ENCODE measurements at regions not wholly inside any gene's neighbourhood (a gene's known extent, or its start where the extent isn't known, plus 50 kb on each side); places are given as distances from the start of the nearest gene placed in this dataset.

GRCh38 chr4:123455360-123455759 lies 58.8 kb downstream of the SPRY1 start:
- Mint-ChIP-seq H3K4me1 (peaks cover 0 to under 1% of the 10 kb centered on the region in 2 donors), H3K36me3 (no peaks in the 10 kb centered on the region), H3K27me3 (ENCODE audit: low read depth in 2 of 2) (peaks cover 0 to 2% of the 10 kb centered on the region in 2 donors), H3K27ac (no peak overlapping the region), H3K9me3 (no peaks in the 10 kb centered on the region), H3K4me3 (no peak overlapping the region)
- DNase-seq: no peak
- no peak for ATAC-seq
- WGBS (ENCODE audit: insufficient coverage): 45% methylated on average over 2 of the region's 2 CpGs
- Histone ChIP-seq H3K27ac (ENCODE audit: low read length) (no peak overlapping the region), H3K27me3 (ENCODE audit: control insufficient read depth, insufficient read depth, low read length) (no peaks in the 10 kb centered on the region), H3K4me3 (ENCODE audit: low read length) (no peak overlapping the region), H3K36me3 (ENCODE audit: control insufficient read depth, insufficient read depth, low read length) (no peaks in the 10 kb centered on the region), H3K4me1 (ENCODE audit: control insufficient read depth, insufficient read depth, low read length) (peaks cover 2% of the 10 kb centered on the region), H3K9me3 (ENCODE audit: control insufficient read depth, insufficient read depth, low read length) (no peaks in the 10 kb centered on the region)
- no peak for TF ChIP-seq CTCF (IDR thresholded peaks at IDR 0.05)
- intact Hi-C loops (cut with micrococcal nuclease): no loop called here

GRCh38 chr4:123462007-123462406 lies 65.4 kb downstream of the SPRY1 start:
- no peaks in the 10 kb centered on the region for H3K9me3 Mint-ChIP-seq
- H3K36me3 ChIP-seq (ENCODE audit: control insufficient read depth, insufficient read depth, low read length): no peaks in the 10 kb centered on the region
- H3K27me3 ChIP-seq (ENCODE audit: control insufficient read depth, insufficient read depth, low read length): no peaks in the 10 kb centered on the region
- H3K4me3 Mint-ChIP-seq: no peak overlapping the region
- DNase-seq (no peak), ATAC-seq (no peak)
- no peaks in the 10 kb centered on the region for H3K9me3 ChIP-seq (ENCODE audit: control insufficient read depth, insufficient read depth, low read length)
- TF ChIP-seq CTCF (IDR thresholded peaks at IDR 0.05): no peak
- H3K27ac ChIP-seq (ENCODE audit: low read length): no peak overlapping the region
- no CpG with 5 or more reads among the region's 3 CpGs for WGBS (ENCODE audit: insufficient coverage)
- H3K27me3 Mint-ChIP-seq (ENCODE audit: low read depth in 2 of 2): no peaks in the 10 kb centered on the region
- H3K4me1 ChIP-seq (ENCODE audit: control insufficient read depth, insufficient read depth, low read length): no peaks in the 10 kb centered on the region
- H3K4me3 ChIP-seq (ENCODE audit: low read length): no peak overlapping the region
- no peak overlapping the region for H3K27ac Mint-ChIP-seq
- intact Hi-C loops (cut with micrococcal nuclease): no loop called here
- no peaks in the 10 kb centered on the region for H3K36me3 Mint-ChIP-seq
- H3K4me1 Mint-ChIP-seq: no peaks in the 10 kb centered on the region

GRCh38 chr4:123463869-123464268 lies 67.3 kb downstream of the SPRY1 start:
- Histone ChIP-seq H3K27me3 (ENCODE audit: control insufficient read depth, insufficient read depth, low read length) (no peaks in the 10 kb centered on the region), H3K9me3 (ENCODE audit: control insufficient read depth, insufficient read depth, low read length) (no peaks in the 10 kb centered on the region), H3K4me1 (ENCODE audit: control insufficient read depth, insufficient read depth, low read length) (no peaks in the 10 kb centered on the region), H3K36me3 (ENCODE audit: control insufficient read depth, insufficient read depth, low read length) (no peaks in the 10 kb centered on the region), H3K27ac (ENCODE audit: low read length) (no peak overlapping the region), H3K4me3 (ENCODE audit: low read length) (no peak overlapping the region)
- Mint-ChIP-seq H3K4me1 (no peaks in the 10 kb centered on the region), H3K27me3 (ENCODE audit: low read depth in 2 of 2) (no peaks in the 10 kb centered on the region), H3K36me3 (no peaks in the 10 kb centered on the region), H3K27ac (no peak overlapping the region), H3K9me3 (no peaks in the 10 kb centered on the region), H3K4me3 (no peak overlapping the region)
- ATAC-seq (no peak), DNase-seq (no peak)
- intact Hi-C loops (cut with micrococcal nuclease): no loop called here
- 88% methylated on average over 2 of the region's 3 CpGs for WGBS (ENCODE audit: insufficient coverage)
- TF ChIP-seq CTCF (IDR thresholded peaks at IDR 0.05): no peak

GRCh38 chr4:123465416-123465815 lies 68.8 kb downstream of the SPRY1 start:
- Histone ChIP-seq H3K4me3 (ENCODE audit: low read length) (no peak overlapping the region), H3K27ac (ENCODE audit: low read length) (no peak overlapping the region), H3K27me3 (ENCODE audit: control insufficient read depth, insufficient read depth, low read length) (no peaks in the 10 kb centered on the region), H3K9me3 (ENCODE audit: control insufficient read depth, insufficient read depth, low read length) (no peaks in the 10 kb centered on the region), H3K36me3 (ENCODE audit: control insufficient read depth, insufficient read depth, low read length) (no peaks in the 10 kb centered on the region), H3K4me1 (ENCODE audit: control insufficient read depth, insufficient read depth, low read length) (no peaks in the 10 kb centered on the region)
- H3K4me3 Mint-ChIP-seq: no peak overlapping the region
- DNase-seq (no peak), ATAC-seq (no peak)
- no peaks in the 10 kb centered on the region for H3K9me3 Mint-ChIP-seq
- H3K27me3 Mint-ChIP-seq (ENCODE audit: low read depth in 2 of 2): no peaks in the 10 kb centered on the region
- no peaks in the 10 kb centered on the region for H3K36me3 Mint-ChIP-seq
- H3K27ac Mint-ChIP-seq: no peak overlapping the region
- no peak for TF ChIP-seq CTCF (IDR thresholded peaks at IDR 0.05)
- WGBS (ENCODE audit: insufficient coverage): 83% methylated on average over 5 of the region's 6 CpGs
- intact Hi-C loops (cut with micrococcal nuclease): no loop called here
- no peaks in the 10 kb centered on the region for H3K4me1 Mint-ChIP-seq
